OCI-LY7 (cell line): ENCODE measurements at regions not wholly inside any gene's neighbourhood (a gene's known extent, or its start where the extent isn't known, plus 50 kb on each side); places are given as distances from the start of the nearest gene placed in this dataset.

Experiments used
- BruUV-seq: library from RNA; stranded (reverse); fragments of 400-500 nt; replicated peaks from 2 replicates; lab custom pipeline; 2021; lab: Mats Ljungman, UMichigan
- CTCF ChIA-PET: fragments of 300-600 bp; sonication (Branson Sonifier 250); formaldehyde crosslinking; loops from one replicate; lab custom pipeline; 2022; ENCODE audit warnings: antibody characterized with exemption; ENCODE audit not compliant: unreplicated experiment; lab: Charles Lee
- POLR2A ChIA-PET: fragments of 300-600 bp; sonication (Branson Sonifier 250); formaldehyde crosslinking; loops from one replicate; lab custom pipeline; 2022; ENCODE audit warnings: antibody characterized with exemption; lab: Charles Lee
- DNase-seq: peaks from one replicate; pipeline ENCODE4 v3.0.0-alpha.2; 2015; ENCODE audit warnings: low spot score
- H2AFZ ChIP-seq: fragments of 200-600 bp; sonication (generic), shearing (Covaris generic); 2 replicates; pipeline ENCODE4 v1.6.1; 2014; ENCODE audit warnings: mild to moderate bottlenecking, antibody characterized with exemption, low read length, moderate library complexity
- H3K27ac ChIP-seq: fragments of 200-600 bp; sonication (generic); 2 replicates; pipeline ENCODE4 v1.5.1; 2014; ENCODE audit warnings: mixed run types, low read depth, mild to moderate bottlenecking, moderate library complexity, low read length, inconsistent platforms; ENCODE audit not compliant: poor library complexity, severe bottlenecking
- H3K36me3 ChIP-seq: fragments of 200-600 bp; sonication (generic); 2 replicates; pipeline ENCODE4 v1.6.1; 2014; ENCODE audit warnings: mild to moderate bottlenecking, antibody characterized with exemption, low read length, moderate library complexity, mixed read lengths; ENCODE audit not compliant: insufficient read depth
- H3K4me1 ChIP-seq: fragments of 200-600 bp; sonication (generic); 2 replicates; pipeline ENCODE4 v1.5.1; 2014; ENCODE audit warnings: mild to moderate bottlenecking, low read length; ENCODE audit not compliant: insufficient read depth, poor library complexity, severe bottlenecking
- H3K4me2 ChIP-seq: fragments of 200-600 bp; sonication (generic); 2 replicates; pipeline ENCODE4 v1.6.1; 2014; ENCODE audit warnings: mild to moderate bottlenecking, low read length
- H3K4me3 ChIP-seq: fragments of 200-600 bp; sonication (generic); 2 replicates; pipeline ENCODE4 v1.5.1; 2014; ENCODE audit warnings: mild to moderate bottlenecking, low read depth, low read length; ENCODE audit not compliant: poor library complexity, severe bottlenecking
- H3K79me2 ChIP-seq: fragments of 200-600 bp; sonication (generic); 2 replicates; pipeline ENCODE4 v1.6.1; 2016; ENCODE audit warnings: low read depth, mild to moderate bottlenecking, low read length, moderate library complexity, mixed read lengths; ENCODE audit not compliant: insufficient read depth
- H3K9me2 ChIP-seq: fragments of 200-600 bp; sonication (generic); 2 replicates; pipeline ENCODE4 v1.6.1; 2016; ENCODE audit warnings: mild to moderate bottlenecking, low read length, mixed read lengths; ENCODE audit not compliant: insufficient read depth
- H3K9me3 ChIP-seq: fragments of 200-600 bp; sonication (generic); 2 replicates; pipeline ENCODE4 v1.6.1; 2014; ENCODE audit warnings: mild to moderate bottlenecking, mixed run types, low read length, mixed read lengths
- H4K20me1 ChIP-seq: fragments of 200-600 bp; sonication (generic); 2 replicates; pipeline ENCODE4 v1.6.1; 2014; ENCODE audit warnings: mild to moderate bottlenecking, antibody characterized with exemption, low read length, moderate library complexity, mixed read lengths; ENCODE audit not compliant: insufficient read depth
- CTCF ChIP-seq: fragments of 200-600 bp; sonication (generic); conservative IDR thresholded peaks from 2 replicates; pipeline ENCODE4 v1.5.1; 2014; ENCODE audit warnings: mild to moderate bottlenecking, antibody characterized with exemption, low read length, moderate library complexity, mixed read lengths
- EZH2phosphoT487 ChIP-seq: fragments of 200-600 bp; sonication (generic); IDR thresholded peaks from 2 replicates; pipeline ENCODE4 v1.6.1; 2018; ENCODE audit warnings: low read depth, borderline replicate concordance, mild to moderate bottlenecking, mixed run types, antibody characterized with exemption, low read length, moderate library complexity, mixed read lengths
- intact Hi-C: fragments of 100-400 bp; cut with micrococcal nuclease; formaldehyde crosslinking; loops from one replicate; pipeline ENCODE4 v1.10.0; 2022; ENCODE audit not compliant: unreplicated experiment

GRCh38 chr5:61869333-61869732, 436.7 kb upstream of the KIF2A start:
- BruUV-seq, result no TSS peak

GRCh38 chr5:61878471-61878870, 427.5 kb upstream of the KIF2A start:
- intact Hi-C loops, result no loop called here
- CTCF ChIA-PET, result no interaction called here
- TF ChIP-seq EZH2phosphoT487, result no peak
- no peak for TF ChIP-seq CTCF

More at GRCh38 chr5:61869333-61869732, 436.7 kb upstream of the KIF2A start:
- Histone ChIP-seq H3K4me3 (no peak overlapping the region), H2AFZ (no peak overlapping the region), H3K9me3 (no peaks in the 10 kb centered on the region), H3K4me1 (no peaks in the 10 kb centered on the region), H4K20me1 (no peaks in the 10 kb centered on the region), H3K27ac (no peak overlapping the region), H3K79me2 (no peaks in the 10 kb centered on the region), H3K36me3 (no peaks in the 10 kb centered on the region), H3K9me2 (no peaks in the 10 kb centered on the region), H3K4me2 (no peak overlapping the region)
- no peak for TF ChIP-seq EZH2phosphoT487
- no peak for TF ChIP-seq CTCF
- ChIA-PET POLR2A (no interaction called here), CTCF (no interaction called here)
- DNase-seq, result no peak
- intact Hi-C loops, result no loop called here

GRCh38 chr5:61881821-61882487, 424.1 kb upstream of the KIF2A start:
- CTCF ChIA-PET, result no interaction called here
- no peaks in the 10 kb centered on the region for H3K79me2 ChIP-seq

More at GRCh38 chr5:61878471-61878870, 427.5 kb upstream of the KIF2A start:
- Histone ChIP-seq H3K4me2 (no peak overlapping the region), H3K36me3 (no peaks in the 10 kb centered on the region), H3K9me3 (no peaks in the 10 kb centered on the region), H3K79me2 (no peaks in the 10 kb centered on the region), H3K4me3 (no peak overlapping the region), H4K20me1 (no peaks in the 10 kb centered on the region), H2AFZ (no peak overlapping the region), H3K9me2 (no peaks in the 10 kb centered on the region), H3K27ac (no peak overlapping the region), H3K4me1 (no peaks in the 10 kb centered on the region)
- POLR2A ChIA-PET, result interaction anchor here (1.0 kb wide), 1 partner anchor 29 kb away, joined by 3 read pairs; no protein-coding TSS in a partner anchor
- BruUV-seq, result no TSS peak
- no peak for DNase-seq

More at GRCh38 chr5:61881821-61882487, 424.1 kb upstream of the KIF2A start:
- Histone ChIP-seq H3K9me2 (no peaks in the 10 kb centered on the region), H3K9me3 (no peaks in the 10 kb centered on the region), H4K20me1 (no peaks in the 10 kb centered on the region), H3K27ac (no peak overlapping the region), H3K4me1 (no peaks in the 10 kb centered on the region), H3K4me2 (no peak overlapping the region), H3K4me3 (no peak overlapping the region), H2AFZ (no peak overlapping the region), H3K36me3 (no peaks in the 10 kb centered on the region)
- no TSS peak for BruUV-seq
- DNase-seq, result no peak
- intact Hi-C loops, result no loop called here
- TF ChIP-seq CTCF (no peak), EZH2phosphoT487 (no peak)
- POLR2A ChIA-PET, result interaction anchor here (0.6 kb wide), 1 partner anchor 302 kb away, joined by 4 read pairs; no protein-coding TSS in a partner anchor
